Loucy (cell line): ENCODE measurements at regions not wholly inside any gene's neighbourhood (a gene's known extent, or its start where the extent isn't known, plus 50 kb on each side); places are given as distances from the start of the nearest gene placed in this dataset.

Source experiments
- H2AFZ ChIP-seq: fragments of 200-600 bp; sonication (generic); 2 replicates; pipeline ENCODE4 v1.6.0; 2016; ENCODE audit warnings: antibody characterized with exemption, mild to moderate bottlenecking, low read length, moderate library complexity
- H3F3A ChIP-seq: fragments of 200-600 bp; 2 replicates; pipeline ENCODE4 v1.6.0; 2016; ENCODE audit warnings: antibody characterized with exemption, low read depth, mild to moderate bottlenecking
- H3K27me3 ChIP-seq: fragments of 200-600 bp; sonication (generic); 2 replicates; pipeline ENCODE4 v1.6.1; 2014; ENCODE audit warnings: low read length, mild to moderate bottlenecking; ENCODE audit not compliant: insufficient read depth, poor library complexity, severe bottlenecking
- H3K36me3 ChIP-seq: fragments of 200-600 bp; sonication (generic); 2 replicates; pipeline ENCODE4 v1.6.1; 2016; ENCODE audit warnings: low read length; ENCODE audit not compliant: insufficient read depth
- H3K4me1 ChIP-seq: fragments of 200-600 bp; sonication (generic); 2 replicates; pipeline ENCODE4 v1.5.1; 2014; ENCODE audit warnings: low read length, mild to moderate bottlenecking; ENCODE audit not compliant: insufficient read depth, poor library complexity, severe bottlenecking
- H3K4me2 ChIP-seq: fragments of 200-600 bp; sonication (generic); 2 replicates; pipeline ENCODE4 v1.6.0; 2014; ENCODE audit warnings: antibody characterized with exemption, low read length, low read depth, mild to moderate bottlenecking; ENCODE audit not compliant: poor library complexity, severe bottlenecking
- H3K4me3 ChIP-seq: fragments of 200-600 bp; sonication (generic); 2 replicates; pipeline ENCODE4 v1.5.1; 2014; ENCODE audit warnings: low read length, mild to moderate bottlenecking, mixed read lengths; ENCODE audit not compliant: poor library complexity, severe bottlenecking
- H3K79me2 ChIP-seq: fragments of 200-600 bp; sonication (generic); 2 replicates; pipeline ENCODE4 v1.6.1; 2014; ENCODE audit warnings: low read length; ENCODE audit not compliant: insufficient read depth
- H3K9ac ChIP-seq: fragments of 200-600 bp; sonication (generic); 2 replicates; pipeline ENCODE4 v1.6.0; 2014; ENCODE audit warnings: mild to moderate bottlenecking, low read depth, low read length, moderate library complexity; ENCODE audit not compliant: poor library complexity, severe bottlenecking
- H3K9me2 ChIP-seq: fragments of 200-600 bp; sonication (generic); replicated peaks from 2 replicates; pipeline ENCODE4 v1.6.1; 2016; ENCODE audit warnings: low read depth, low read length, mixed read lengths
- H3K9me3 ChIP-seq: fragments of 200-600 bp; sonication (generic); 2 replicates; pipeline ENCODE4 v1.6.1; 2014; ENCODE audit warnings: mild to moderate bottlenecking, antibody characterized with exemption, low read length, low read depth; ENCODE audit not compliant: insufficient read depth
- H4K20me1 ChIP-seq: fragments of 200-600 bp; sonication (generic); 2 replicates; pipeline ENCODE4 v1.6.0; 2014; ENCODE audit warnings: antibody characterized with exemption, low read length, mild to moderate bottlenecking; ENCODE audit not compliant: insufficient read depth, poor library complexity, severe bottlenecking
- EZH2phosphoT487 ChIP-seq: fragments of 200-600 bp; IDR thresholded peaks from 2 replicates; pipeline ENCODE4 v1.6.1; 2018; ENCODE audit warnings: antibody characterized with exemption, mild to moderate bottlenecking, moderate library complexity, borderline replicate concordance
- TF ChIP-seq, protein P1 (sequence below): fragments of 200-600 bp; sonication (generic); conservative IDR thresholded peaks from 2 replicates; pipeline ENCODE4 v1.5.1; 2014; ENCODE audit warnings: mild to moderate bottlenecking, antibody characterized with exemption, low read length

DNA sequence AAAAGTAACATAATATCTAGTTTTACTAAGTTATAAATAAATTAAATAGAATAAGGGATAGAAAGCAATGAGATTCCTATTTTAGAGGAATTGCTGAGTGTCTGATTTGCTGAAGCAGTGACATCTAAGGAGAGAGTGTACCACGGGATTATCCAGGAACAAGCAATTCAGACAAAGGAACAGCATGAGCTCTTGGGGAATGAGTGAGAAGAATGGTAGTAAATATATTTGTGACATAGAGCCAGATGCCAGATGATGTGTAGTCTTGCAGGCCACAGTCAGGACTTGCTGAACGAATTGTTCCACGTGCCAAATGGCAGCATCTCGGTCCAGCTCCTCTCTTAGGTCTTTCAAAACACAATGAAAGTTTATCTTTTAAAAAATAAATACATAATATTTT is 339.2 kb downstream of the TENT5A start:
- no peak overlapping the region for H3K4me2 ChIP-seq
- no peaks in the 10 kb centered on the region for H4K20me1 ChIP-seq
- H3K9me3 ChIP-seq: no peaks in the 10 kb centered on the region; the same call in 1 of the 2 replicates
- no peak overlapping the region for H3K4me3 ChIP-seq
- H3K79me2 ChIP-seq: no peaks in the 10 kb centered on the region
- H3K9me2 ChIP-seq: no peaks in the 10 kb centered on the region
- TF ChIP-seq EZH2phosphoT487: no peak
- TF ChIP-seq, protein P1, sequence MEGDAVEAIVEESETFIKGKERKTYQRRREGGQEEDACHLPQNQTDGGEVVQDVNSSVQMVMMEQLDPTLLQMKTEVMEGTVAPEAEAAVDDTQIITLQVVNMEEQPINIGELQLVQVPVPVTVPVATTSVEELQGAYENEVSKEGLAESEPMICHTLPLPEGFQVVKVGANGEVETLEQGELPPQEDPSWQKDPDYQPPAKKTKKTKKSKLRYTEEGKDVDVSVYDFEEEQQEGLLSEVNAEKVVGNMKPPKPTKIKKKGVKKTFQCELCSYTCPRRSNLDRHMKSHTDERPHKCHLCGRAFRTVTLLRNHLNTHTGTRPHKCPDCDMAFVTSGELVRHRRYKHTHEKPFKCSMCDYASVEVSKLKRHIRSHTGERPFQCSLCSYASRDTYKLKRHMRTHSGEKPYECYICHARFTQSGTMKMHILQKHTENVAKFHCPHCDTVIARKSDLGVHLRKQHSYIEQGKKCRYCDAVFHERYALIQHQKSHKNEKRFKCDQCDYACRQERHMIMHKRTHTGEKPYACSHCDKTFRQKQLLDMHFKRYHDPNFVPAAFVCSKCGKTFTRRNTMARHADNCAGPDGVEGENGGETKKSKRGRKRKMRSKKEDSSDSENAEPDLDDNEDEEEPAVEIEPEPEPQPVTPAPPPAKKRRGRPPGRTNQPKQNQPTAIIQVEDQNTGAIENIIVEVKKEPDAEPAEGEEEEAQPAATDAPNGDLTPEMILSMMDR: no peak
- no peaks in the 10 kb centered on the region for H3K27me3 ChIP-seq
- H2AFZ ChIP-seq: no peak overlapping the region
- no peaks in the 10 kb centered on the region for H3K36me3 ChIP-seq
- H3F3A ChIP-seq: no peaks in the 10 kb centered on the region
- no peak overlapping the region for H3K9ac ChIP-seq
- no peaks in the 10 kb centered on the region for H3K4me1 ChIP-seq

DNA sequence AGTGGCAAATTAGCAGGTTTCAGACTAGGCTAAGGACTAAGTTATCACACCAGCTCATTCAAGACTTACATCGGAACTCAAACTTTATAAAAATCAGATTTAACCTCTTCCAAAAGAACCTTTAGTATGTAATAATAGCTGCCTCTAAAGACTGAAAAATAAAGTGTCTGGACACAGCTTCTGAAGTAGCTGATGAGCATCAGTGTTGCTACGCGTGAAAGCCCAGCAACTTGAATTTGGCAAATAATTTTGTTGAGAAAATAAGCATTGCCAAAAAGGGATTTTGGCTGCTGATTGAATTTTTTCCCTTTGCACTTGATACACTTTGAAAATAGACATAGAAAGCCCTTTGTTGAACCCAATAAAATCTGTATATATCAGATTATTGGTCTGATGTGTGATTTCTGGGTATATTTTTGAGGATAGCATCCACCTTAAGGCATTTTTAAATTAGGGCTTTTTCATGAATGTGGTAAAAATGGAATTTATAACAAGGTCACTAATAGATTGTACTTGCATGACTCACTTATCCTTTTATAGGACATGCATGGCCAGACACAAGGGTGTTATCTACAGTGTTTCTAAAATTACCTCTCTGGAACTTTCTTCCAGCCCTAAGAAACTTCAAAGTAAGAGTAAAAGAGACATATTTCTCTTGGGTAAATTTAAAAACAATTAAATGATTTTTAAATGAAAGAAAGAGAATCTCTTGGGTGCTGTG is 350.4 kb downstream of the TENT5A start:
- Histone ChIP-seq H2AFZ (no peak overlapping the region), H3K9ac (no peak overlapping the region), H3K4me1 (no peaks in the 10 kb centered on the region), H3K79me2 (no peaks in the 10 kb centered on the region), H3K36me3 (no peaks in the 10 kb centered on the region), H3K27me3 (no peaks in the 10 kb centered on the region), H4K20me1 (no peaks in the 10 kb centered on the region), H3K9me2 (no peaks in the 10 kb centered on the region), H3K4me3 (no peak overlapping the region), H3F3A (no peaks in the 10 kb centered on the region), H3K9me3 (no peaks in the 10 kb centered on the region), H3K4me2 (no peak overlapping the region)
- TF ChIP-seq EZH2phosphoT487: no peak
- TF ChIP-seq, protein P1: no peak

DNA sequence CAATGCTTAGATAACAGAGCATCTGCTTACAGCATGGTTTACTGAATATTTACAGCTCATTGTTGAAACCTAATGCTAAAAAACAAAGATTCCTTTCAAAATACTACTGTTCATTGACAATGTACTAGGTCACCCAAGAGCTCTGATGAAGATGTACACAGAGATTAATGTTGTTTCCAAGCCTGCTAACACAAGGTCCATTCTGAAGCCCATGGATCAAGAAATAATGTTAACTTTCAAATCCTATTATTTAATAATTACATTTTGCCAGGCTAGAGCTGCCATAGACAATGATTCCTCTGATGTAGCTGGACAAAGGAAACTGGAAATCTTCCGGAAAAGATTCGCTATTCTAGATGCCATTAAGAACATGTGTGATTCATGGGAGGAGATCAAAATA is 355.6 kb downstream of the TENT5A start:
- H3K4me2 ChIP-seq: no peak overlapping the region
- H3K79me2 ChIP-seq: no peaks in the 10 kb centered on the region
- no peaks in the 10 kb centered on the region for H4K20me1 ChIP-seq
- H3K9ac ChIP-seq: no peak overlapping the region
- TF ChIP-seq, protein P1: no peak
- TF ChIP-seq EZH2phosphoT487: no peak
- no peaks in the 10 kb centered on the region for H3K36me3 ChIP-seq
- H3K9me2 ChIP-seq: no peaks in the 10 kb centered on the region
- H2AFZ ChIP-seq: no peak overlapping the region
- H3K4me1 ChIP-seq: no peaks in the 10 kb centered on the region
- H3K27me3 ChIP-seq: no peaks in the 10 kb centered on the region
- no peaks in the 10 kb centered on the region for H3F3A ChIP-seq
- no peak overlapping the region for H3K4me3 ChIP-seq
- peaks cover 9% of the 10 kb centered on the region; the same call in 1 of the 2 replicates for H3K9me3 ChIP-seq
